ENCODE measurements at regions not wholly inside any gene's neighbourhood (a gene's known extent, or its start where the extent isn't known, plus 50 kb on each side); places are given as distances from the start of the nearest gene placed in this dataset.

DNA sequence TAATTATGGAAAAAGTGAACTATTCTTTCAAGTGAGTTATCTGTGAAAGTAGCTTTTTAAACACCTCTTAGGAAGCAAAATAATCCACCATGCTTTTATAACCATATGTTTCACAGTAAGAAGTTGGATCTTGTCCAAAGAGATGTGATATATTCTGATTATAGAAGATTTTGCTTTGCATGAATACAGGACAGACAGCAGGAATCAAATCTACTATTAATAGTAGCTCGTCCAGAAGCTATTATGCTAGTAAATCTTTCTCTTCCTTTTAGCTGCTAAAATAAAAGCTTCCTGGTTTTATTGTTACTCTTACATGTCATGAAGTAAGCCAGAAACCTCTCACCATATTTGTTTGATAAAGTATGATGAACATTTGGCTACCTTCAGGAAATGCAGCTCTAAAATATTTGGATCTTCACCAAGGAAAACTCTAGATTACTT is 257.0 kb downstream of the IPO8 start:
- intact Hi-C loops (cut with micrococcal nuclease), result no loop called here

DNA sequence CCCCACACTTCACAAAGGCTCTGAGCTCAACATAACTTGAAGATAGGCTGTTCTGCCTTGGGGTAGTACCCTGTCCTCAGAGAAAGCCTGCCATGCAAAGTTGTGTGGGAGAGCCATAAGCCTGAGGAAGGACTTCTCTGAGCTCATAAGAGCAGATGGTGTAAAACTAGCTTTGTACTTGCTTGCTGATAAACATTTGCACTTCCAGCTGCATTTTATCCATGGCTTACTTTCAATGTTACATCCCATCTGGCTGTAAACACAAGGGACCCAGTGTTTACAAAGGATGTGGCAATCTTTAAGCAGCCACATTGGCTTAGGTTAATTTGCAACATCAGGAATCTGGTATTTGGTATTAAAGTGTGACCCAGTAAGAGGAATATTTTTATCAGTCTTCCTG is 258.1 kb downstream of the IPO8 start:
- intact Hi-C loops (cut with micrococcal nuclease), result no loop called here

DNA sequence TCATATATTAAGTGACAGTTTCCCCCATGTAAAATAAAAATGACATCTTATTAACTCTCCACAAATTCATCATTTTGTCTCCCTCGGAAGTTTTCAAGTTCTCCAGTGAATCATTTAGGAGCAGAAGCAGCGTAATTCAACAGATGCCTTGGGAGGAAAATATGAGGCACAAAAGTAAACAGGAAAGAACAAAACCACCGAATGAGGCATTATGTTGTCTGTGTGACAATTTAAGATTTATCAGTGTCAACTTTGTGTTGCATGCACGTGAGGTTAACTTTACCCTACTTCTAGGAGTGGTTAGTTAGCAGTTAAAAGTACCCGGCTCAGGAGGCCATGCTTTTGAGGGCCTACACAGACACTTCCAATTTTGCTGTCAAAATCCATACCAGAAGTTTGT is 258.6 kb downstream of the IPO8 start:
- intact Hi-C loops (cut with micrococcal nuclease), result no loop called here

DNA sequence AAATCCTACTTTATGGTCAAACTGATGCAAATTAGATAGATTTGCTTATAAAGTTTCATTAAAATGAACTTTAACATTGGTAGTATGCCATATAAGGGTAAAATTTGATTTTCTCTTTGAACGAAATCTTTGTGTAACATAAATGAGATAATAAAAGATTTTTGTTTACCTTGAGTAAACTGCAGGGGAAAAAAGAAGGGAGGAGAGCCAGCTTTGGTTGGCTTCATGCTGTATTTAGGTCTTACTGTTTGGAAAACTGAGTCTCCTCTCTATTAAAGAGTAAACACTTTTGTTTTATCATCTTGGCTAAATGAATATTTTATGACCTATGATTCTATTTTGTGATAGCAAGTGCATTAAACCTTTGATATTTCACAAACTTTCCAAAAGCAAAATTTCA is 267.6 kb downstream of the IPO8 start:
- intact Hi-C loops (cut with micrococcal nuclease), result no loop called here

DNA sequence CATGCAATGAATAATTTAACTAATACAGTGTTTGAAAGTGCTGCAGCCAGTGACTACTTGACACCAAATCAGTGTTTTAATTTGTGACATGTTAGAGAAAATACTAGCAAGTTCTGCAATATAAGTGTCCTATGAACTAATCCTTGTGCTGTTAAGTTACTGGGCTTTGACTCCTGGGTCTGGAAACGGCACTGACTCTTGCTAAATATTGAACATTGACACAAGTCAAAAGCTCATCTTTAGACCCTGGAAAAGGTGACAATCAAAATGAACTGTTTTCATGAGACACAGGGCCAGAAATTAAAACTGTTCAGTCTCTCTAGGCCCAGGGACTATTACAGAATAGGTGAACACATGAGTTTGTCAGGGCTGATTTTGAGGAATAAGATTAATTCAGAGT is 268.1 kb downstream of the IPO8 start:
- intact Hi-C loops (cut with micrococcal nuclease), result no loop called here

DNA sequence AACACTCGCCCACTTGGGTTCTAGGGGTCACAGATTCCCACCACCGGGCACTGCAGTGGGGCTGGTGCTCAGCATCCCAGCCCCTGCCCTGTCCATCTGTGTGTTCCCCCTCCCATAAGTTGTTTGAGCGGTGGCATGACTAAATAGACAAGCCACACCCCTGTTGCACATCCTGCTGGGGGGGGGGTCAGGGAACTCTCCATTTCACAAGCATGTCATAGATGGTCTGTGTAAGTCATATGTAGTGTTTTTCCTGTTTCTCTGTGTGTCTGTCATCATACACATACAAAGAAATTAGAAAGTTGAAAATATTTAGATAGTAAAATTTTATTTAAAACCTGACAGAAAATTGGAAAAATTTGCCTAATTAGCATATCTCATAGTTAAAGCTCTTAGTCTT is 270.2 kb downstream of the IPO8 start:
- intact Hi-C loops (cut with micrococcal nuclease), result no loop called here

DNA sequence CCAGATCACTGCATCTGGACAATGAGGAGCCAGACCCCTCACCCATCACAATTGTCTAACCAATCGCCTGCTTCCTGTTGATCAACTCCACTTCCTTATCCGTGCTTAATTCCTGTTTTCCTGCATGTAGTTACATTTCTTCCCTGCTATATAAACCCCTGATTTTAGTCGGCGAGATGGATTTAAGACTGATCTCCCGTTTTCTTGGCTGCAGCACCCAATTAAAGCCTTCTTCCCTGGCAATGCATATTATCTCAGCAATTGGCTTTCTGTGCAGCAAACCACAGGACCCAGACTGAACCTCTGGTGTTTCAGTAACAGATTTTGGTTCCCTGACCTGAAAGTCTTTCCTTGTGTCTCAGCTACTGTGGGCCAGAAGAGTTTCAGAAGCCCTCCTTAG is 272.3 kb downstream of the IPO8 start:
- intact Hi-C loops (cut with micrococcal nuclease), result no loop called here

DNA sequence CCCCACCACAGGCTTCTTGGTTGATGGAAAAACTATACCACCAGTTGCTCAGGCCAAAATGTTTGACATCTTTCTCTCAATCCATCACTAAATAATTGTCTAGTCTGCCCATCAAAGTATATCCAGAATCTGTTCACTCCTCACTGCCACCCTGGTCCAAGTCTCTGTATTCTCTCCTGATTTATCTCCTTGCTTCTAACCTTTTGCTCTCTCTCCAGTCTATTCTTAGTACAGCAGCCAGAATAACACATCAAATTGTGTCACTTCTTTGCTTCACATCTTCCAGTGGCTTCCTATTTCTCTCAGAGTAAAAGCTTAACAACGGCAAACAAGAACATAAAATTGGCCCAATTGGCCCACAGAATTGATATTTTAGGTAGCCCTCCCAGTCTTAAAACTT is 272.8 kb downstream of the IPO8 start:
- intact Hi-C loops (cut with micrococcal nuclease), result no loop called here

DNA sequence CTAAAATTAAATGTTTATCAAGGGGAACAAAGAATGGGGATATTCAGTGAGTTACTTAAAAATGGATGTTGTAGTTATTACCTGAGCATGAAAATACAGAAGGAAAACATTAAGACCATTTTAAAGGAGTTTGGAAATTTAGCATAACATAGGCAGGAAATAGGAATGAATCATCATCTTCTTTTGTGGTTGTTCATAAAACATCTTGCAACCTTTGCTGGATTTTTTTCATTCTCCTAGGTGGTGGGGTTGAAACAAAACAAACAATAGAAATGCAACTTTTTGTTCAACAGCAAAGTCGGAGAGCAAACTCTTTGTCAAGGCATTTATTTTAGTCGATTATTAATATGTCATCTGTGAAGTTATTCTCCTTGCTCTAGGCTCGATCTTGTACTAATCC is 275.1 kb downstream of the IPO8 start:
- intact Hi-C loops (cut with micrococcal nuclease), result no loop called here

DNA sequence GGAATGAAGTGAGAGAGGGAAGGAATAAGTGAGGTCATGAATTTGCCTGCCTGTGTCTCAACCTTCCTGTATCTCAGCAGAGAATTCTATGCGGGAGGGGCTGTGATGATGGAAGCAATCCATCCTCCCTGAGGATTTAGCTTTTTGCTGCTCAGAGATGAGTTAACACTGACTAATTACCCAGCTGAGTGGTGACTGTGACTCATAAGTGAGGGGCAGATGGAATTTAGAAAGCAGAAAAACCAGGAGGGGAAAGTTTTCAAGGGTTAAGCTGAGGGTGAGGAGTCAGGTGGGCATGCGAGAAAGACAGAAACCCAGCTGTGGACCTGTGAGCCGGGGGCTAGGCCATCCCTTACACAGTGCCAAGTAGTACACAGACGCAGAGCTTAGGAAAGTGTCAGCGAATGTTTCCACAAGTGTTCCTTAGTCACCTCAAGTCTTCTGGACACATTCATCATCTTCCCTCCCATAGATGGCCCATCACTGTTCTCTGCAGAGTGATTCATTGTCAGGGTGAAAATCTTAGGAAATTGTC is 277.9 kb downstream of the IPO8 start:
- intact Hi-C loops (cut with micrococcal nuclease), result no loop called here

DNA sequence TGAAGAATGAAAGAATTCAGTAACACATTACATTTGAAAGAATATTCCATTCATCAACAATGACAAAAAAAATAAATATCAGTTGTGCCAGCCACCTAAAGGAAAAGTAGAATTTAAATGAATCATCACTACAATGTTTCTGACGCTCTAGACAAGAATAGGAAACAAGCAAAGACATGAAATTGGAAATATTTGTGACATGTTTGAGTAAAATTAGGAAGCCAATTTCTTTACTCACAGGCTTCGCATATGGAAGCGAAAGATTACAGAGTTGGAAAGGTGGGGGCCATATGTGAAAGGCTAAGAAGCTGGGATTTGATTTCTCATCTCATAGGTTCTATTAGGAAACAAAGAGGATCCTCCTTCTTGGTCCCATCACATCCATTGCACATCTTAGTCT is 279.0 kb downstream of the IPO8 start:
- intact Hi-C loops (cut with micrococcal nuclease), result no loop called here

DNA sequence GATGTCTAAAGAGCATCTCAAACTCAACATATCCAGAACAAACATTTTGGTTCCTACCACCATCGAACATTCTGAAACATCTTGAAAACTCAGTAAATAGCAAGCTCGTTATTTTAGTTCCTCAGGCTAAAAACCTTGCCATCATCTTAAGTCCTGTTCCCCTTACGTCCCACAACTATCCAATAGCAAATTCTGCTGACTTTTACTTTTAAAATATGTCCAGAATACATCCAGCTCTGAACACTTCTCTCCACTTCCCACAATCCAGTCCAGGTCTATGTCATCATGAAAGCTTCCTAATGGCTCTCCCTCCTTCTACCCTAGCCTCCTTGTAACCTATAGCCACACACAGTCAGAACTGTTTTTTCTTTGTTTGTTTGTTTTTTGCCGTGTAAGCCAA is 279.9 kb downstream of the IPO8 start:
- intact Hi-C loops (cut with micrococcal nuclease), result no loop called here

DNA sequence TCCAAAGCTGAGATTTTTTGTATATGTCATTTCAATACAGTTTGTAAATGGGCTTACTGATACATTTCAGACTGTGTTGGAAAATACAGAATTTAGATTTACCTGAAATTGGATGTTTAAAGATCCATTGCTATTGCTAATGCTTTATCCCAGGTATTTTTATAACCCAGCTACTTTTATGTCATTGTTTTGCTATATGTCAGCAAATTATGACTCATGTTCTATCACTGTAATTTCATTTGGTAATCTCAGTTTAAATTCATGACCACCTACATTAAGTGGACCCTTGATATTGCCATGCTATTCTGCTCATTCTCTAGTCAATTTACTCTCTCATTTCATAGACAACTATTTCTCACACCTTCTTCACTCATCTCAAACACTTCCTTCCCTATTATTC is 281.2 kb downstream of the IPO8 start:
- intact Hi-C loops (cut with micrococcal nuclease), result no loop called here

DNA sequence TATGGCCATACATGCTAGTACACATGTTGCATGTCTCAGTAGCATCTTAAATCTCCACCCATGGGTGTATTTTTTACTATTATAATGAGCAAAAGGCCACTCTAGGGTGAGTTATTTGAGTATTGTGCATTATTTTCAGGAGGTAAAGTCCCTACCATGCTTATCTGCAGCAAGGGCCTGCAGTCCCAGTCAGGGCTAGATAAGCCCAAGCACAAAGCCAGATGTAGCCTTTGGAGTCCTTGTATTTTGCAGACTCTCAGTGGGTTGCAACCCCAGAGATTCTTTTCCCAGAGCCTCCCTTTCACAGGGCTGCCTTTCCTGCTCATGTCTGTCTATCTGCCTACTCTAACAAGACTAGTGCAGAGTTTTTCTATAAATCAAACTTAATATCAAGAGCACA is 295.3 kb downstream of the IPO8 start:
- intact Hi-C loops (cut with micrococcal nuclease), result no loop called here

DNA sequence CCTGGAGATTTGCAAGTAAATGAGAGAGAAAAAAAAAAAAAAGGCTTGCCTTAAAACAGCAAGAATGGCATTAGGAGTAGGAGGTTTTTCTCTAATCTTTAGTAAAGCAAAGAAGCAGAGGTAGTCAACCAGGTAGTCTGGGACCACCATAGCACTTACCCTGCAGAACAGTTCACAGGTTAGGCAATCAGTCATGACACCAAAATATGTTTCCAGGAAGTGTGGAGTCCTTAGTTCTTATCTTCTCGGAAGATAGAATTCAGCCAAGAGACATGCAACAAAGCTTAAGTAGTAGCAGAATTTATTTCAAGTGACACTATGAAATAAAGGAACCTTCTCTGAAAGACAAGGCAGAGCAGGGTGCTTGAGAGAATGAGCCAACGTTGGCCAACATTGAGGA is 295.8 kb downstream of the IPO8 start:
- intact Hi-C loops (cut with micrococcal nuclease), result no loop called here

DNA sequence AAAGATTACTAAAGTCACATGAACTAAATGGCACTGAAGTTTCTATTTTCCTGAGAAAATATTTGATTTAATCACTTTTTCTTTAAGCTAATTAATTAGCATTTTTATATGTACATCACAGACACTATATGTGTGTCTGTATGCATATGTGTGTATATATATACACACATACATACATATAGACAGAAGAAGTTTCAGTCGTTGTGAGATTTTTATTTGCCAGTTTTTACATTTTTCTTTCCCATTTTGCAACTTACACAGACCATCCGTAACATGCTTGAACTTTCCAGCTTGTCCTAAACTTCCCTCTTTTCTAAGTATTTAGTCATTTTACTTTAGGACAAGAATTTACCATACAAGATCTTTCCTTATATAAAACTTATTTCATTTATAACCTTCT is 299.1 kb downstream of the IPO8 start:
- intact Hi-C loops (cut with micrococcal nuclease), result no loop called here

DNA sequence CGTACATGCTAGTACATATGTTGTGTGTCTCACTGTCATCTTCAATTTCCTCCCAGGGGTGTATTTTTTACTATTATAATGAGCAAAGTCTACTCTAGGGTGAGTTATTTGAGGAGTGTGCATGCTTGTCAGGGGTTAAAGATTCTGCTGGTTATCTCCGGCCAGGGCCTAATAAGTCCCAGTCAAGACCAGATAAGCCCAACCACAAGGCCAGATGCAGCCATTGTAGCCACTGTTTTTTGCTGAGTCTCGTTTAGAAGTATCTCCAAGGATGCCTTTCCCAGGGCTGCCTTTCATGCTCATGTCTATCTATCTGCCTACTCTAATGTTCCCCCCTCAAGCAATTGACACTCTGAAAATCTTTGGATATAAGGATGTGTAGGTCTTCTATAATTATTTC is 300.5 kb downstream of the IPO8 start:
- intact Hi-C loops (cut with micrococcal nuclease), result no loop called here

DNA sequence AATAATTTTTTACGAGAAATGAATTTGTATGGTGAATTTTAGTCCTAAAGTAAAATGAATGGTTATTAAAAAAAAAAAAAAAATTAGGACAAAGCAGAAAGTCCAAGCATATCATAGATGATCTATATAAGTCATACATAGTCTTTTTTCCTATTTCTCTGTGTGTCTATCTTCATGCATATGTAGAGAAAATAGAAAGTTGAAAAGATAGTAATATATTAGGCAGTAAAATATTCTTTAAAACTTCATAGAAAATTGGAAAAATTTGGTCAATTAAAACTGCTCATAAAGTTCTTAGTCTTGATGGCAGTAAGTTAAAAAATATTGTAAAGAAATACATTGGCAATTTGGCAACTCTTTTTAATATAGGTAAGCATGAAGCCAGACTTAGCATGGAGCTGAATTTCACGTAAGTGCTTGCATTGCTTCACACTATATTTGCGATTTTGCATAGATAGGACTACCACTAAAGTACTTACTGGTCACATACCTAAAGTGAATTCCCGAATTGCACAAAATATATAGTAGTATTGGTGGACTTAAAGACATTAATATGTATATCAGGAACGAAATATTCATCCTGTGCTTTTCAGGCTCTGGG is 303.8 kb downstream of the IPO8 start:
- intact Hi-C loops (cut with micrococcal nuclease), result no loop called here

DNA sequence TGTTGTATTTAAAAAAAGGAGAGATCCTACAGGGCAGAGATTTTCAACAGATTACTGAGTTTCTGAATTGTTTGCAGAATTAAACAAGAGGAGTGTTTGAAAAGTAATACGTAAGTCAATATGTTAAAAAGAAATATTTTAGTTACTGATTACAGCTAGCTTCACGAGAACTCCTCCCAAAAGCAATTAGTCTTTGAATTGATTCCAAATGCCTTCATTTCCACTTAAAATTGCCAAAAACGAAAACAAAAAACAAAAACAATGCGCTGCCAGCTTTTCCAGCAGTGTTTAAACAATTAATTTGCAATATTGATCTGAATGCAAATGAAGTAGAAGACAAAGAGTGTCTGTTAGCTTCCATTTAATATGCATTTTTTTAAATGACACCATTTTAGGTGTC is 310.0 kb downstream of the IPO8 start:
- intact Hi-C loops (cut with micrococcal nuclease), result no loop called here

DNA sequence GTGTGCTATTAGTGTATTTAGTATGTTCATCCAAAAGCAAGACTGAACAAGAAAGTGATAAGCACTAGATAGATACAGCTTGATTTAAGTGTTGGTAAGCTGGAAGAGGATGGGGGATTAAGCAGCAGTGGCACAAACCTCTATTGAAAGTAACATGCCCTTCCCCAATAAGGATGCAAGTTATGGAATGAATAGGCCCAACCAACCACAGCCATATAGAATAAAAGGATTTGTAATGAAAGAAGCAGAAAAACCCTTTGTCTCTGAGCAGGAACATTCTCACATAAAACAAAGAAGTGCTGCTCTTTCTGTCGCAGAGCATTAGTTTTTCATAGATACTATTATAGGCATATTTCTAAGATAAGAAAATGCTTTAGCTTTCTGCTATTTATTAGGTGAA is 310.7 kb downstream of the IPO8 start:
- intact Hi-C loops (cut with micrococcal nuclease), result no loop called here

DNA sequence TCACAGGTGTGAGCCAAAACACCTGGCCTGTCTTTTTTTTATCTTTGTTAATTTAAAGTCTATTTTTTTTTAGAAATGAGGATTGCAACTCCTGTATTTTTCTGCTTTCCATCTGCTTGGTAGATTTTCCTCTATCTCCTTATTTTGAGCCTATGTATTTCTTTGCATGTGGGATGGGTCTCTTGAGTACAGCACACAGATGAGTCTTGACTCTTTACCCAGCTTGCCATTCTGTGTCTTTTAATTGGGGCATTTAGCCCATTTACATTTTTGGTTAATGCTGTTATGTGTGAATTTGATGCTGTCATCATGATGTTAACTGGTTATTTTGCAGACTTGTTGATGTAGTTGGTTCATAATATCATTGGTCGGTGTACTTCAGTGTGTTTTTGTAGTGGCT is 317.4 kb downstream of the IPO8 start:
- intact Hi-C loops (cut with micrococcal nuclease), result no loop called here

DNA sequence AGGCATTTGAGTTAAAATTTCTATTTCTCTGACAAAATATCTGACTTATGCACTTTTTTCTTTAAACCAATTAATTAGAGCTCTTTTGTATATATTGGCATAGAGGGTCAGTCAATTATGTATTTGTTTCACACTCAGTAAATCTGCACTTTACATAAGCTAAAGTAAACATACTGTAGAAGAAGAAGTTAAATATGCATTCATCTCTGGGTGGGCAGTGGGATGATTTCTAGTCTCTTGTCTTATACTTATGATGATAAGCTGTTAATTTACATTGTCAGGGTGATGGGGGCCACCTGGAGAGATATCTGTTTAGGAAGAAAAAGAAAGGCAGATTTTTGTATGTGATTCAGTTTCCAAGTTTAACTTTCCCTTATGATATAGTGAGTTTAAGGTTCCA is 330.8 kb downstream of the IPO8 start:
- intact Hi-C loops (cut with micrococcal nuclease), result no loop called here

DNA sequence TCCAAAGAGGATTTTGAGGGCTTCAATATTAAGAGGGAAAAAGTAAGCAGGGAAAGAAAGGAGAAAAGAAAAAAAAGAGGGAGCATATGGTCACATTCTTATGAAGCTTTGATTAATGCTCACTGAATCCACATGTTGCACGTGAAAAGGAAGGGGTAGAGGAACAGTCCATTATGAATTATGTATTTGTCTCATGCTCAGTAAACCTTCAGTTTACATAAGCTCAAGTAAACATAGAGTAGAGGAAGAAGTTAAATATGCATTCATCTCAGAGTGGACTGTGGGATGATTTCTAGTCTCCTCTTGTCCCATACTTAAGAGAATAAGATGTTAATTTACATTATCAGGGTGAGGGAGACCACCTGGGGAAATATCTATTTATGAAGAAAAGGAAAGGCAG is 334.5 kb downstream of the IPO8 start:
- intact Hi-C loops (cut with micrococcal nuclease), result no loop called here

DNA sequence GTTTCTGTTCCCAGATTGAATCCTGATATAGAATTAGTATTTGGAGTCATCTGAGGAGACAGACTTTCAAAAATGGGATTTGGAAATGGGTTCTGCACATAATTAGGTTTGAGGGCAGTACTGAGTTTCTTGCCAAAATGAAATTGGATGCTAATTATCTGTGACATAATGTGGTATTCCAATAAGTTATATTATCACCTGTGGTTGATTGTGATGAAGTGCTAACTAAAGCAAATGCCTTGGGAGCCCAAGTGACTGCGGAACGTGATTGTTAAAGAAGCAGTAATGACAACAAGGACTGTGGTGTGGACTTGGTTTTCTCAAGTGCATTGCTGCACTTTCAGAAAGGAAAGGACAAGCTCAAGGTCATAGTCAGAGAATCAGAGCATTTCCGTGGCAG is 337.0 kb downstream of the IPO8 start:
- intact Hi-C loops (cut with micrococcal nuclease), result no loop called here
